PFSK-1 (cell line): ENCODE measurements at regions not wholly inside any gene's neighbourhood (a gene's known extent, or its start where the extent isn't known, plus 50 kb on each side); places are given as distances from the start of the nearest gene placed in this dataset.

ENCODE experiments used
- POLR2AphosphoS5 ChIP-seq: IDR thresholded peaks from 2 replicates; pipeline ENCODE4 v1.6.1; 2012; ENCODE audit warnings: low read depth, mild to moderate bottlenecking, control low read depth, low read length, moderate library complexity
- SIN3A ChIP-seq: IDR thresholded peaks from 2 replicates; pipeline ENCODE4 v1.6.1; 2012; ENCODE audit warnings: mild to moderate bottlenecking, low read length, moderate library complexity, borderline replicate concordance; ENCODE audit not compliant: insufficient read depth
- TAF1 ChIP-seq: IDR thresholded peaks from 2 replicates; pipeline ENCODE4 v1.6.1; 2012; ENCODE audit warnings: low read length, control low read depth, borderline replicate concordance; ENCODE audit not compliant: insufficient read depth

GRCh38 chr13:78787190-78787589, 128.2 kb upstream of the OBI1 start:
- no peak for TF ChIP-seq POLR2AphosphoS5
- no peak for TF ChIP-seq SIN3A
- TF ChIP-seq TAF1, result no peak
